Transverse colon (tissue), 4 donors: ENCODE measurements at regions not wholly inside any gene's neighbourhood (a gene's known extent, or its start where the extent isn't known, plus 50 kb on each side); places are given as distances from the start of the nearest gene placed in this dataset.

Experiments used
- CTCF ChIP-seq, 5 experiments: fragments of 200-600 bp in 3 of 5; fragments of 450-650 bp in 2 of 5; sonication (generic) in 3 of 5; IDR thresholded peaks; 1 replicate in 2 of 5; 2 replicates in 3 of 5; pipeline ENCODE4 v1.5.1; 2016 to 2017; ENCODE audit warnings: antibody characterized with exemption in 5 of 5, inconsistent platforms in 3 of 5, mild to moderate bottlenecking in 2 of 5, moderate library complexity in 1 of 5
- POLR2A ChIP-seq: fragments of 450-650 bp; IDR thresholded peaks from one replicate; pipeline ENCODE4 v1.6.1; 2016; ENCODE audit warnings: antibody characterized with exemption, mild to moderate bottlenecking, moderate library complexity
- POLR2AphosphoS5 ChIP-seq, 3 donors: sonication (generic); formaldehyde crosslinking; IDR thresholded peaks; one replicate each; pipeline ENCODE4 v1.6.1; 2016; ENCODE audit warnings: antibody characterized with exemption in 3 of 3

GRCh38 chr6:41464019-41464418, 82.2 kb upstream of the FOXP4 start:
- TF ChIP-seq POLR2AphosphoS5 (IDR thresholded peaks at IDR 0.05) (no peak), CTCF (IDR thresholded peaks at IDR 0.05) (no peak), POLR2A (no peak)
